T-helper 1 cell (primary cell): ENCODE measurements at regions not wholly inside any gene's neighbourhood (a gene's known extent, or its start where the extent isn't known, plus 50 kb on each side); places are given as distances from the start of the nearest gene placed in this dataset.
"Not testable (repeated sequence)": the region's sequence is repeated elsewhere in the genome, so short reads cannot be mapped to it uniquely, and the experiment has no call there.

Experiments used
- DNase-seq, 5 donors: peaks; one replicate each; pipeline ENCODE4 v3.0.0-alpha.2; 2012 to 2020

GRCh38 chr1:221541296-221541695 lies 200.6 kb downstream of the DUSP10 start:
- DNase-seq, result no peak

GRCh38 chr1:221543529-221544120 lies 198.3 kb downstream of the DUSP10 start:
- no peak for DNase-seq

- DNase-seq, result no peak
Measured at GRCh38 chr1:221548942-221549341, 192.9 kb downstream of the DUSP10 start.

DNA sequence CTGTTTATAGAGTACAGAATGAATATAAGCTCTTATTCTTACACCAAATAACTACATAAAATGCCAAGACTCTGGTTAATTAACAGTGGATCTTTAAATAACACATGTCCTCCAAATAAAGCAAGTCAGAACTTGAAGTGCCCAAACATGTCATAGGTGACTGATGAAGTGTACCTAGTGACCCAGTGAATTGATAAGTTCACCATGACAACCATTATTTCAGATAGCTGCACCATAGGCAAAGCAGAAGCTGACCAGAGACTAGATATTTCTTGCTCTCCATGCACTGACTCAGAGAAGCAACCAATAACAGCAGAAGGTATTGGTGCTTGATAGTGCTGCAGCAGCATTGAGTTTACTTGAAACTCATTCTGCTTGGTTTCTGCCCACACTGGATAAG lies 192.1 kb downstream of the DUSP10 start:
- DNase-seq, result no peak

DNA sequence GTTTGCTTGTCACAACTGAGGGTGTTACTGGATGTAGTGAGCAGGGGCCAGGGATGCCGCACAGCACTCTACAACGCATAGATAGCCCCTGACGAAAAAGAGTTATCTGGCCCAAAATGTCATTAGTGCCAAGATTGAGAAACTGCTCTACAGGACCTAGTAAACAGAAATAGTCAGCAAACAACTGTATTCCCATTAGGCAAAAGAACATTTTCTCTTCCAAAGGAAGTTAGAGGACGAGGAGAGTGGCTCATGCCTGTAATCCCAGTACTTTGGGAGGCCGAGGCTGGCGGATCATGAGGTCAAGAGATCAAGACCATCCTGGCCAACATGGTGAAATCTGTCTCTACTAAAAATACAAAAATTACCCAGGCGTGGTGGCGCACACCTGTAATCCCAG lies 189.1 kb downstream of the DUSP10 start:
- DNase-seq, result not testable (repeated sequence)

- no peak for DNase-seq
Measured at GRCh38 chr1:221555689-221556433, 186.0 kb downstream of the DUSP10 start.

DNA sequence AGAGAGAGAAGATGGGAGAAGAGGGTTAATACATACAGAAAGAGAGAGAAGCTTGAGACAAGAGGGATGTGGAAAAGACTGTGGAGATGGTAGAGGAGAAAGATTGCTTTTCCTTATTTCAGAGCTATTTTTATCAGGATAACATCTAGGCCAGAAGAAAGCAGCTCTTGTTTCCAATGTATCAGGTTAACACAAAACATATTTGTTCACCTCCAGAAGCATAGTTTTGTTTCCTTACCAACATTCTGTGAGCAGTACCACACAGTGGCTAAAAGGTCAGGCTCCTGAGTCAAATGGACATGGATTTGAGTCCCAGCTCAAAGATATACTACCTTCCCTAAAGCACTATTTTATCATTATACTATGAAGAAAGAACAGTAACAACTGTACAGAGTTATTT lies 185.5 kb downstream of the DUSP10 start:
- DNase-seq, result no peak

- DNase-seq, result no peak
Measured at GRCh38 chr1:221557013-221557412, 184.9 kb downstream of the DUSP10 start.

DNA sequence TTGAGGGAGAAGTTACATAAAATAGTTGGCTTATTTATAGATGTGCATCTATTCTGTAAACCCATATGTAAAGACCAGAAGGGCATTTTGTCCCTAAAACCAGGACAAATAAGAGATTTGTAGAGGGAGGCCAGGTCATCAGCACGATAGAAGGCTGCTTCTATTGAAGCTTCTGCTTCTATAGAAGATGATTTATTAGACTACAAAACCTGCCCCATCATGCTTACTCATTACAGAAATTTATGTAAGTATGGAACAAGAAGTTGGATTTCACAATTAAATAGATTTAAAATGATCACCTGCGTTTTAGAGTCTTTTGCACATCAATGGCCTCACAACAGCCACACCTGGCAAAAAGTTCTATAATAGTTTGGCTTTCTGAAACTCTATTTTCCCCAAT lies 183.5 kb downstream of the DUSP10 start:
- DNase-seq, result no peak

GRCh38 chr1:221559911-221560310 lies 182.0 kb downstream of the DUSP10 start:
- DNase-seq, result no peak

GRCh38 chr1:221562542-221563475 lies 179.1 kb downstream of the DUSP10 start:
- DNase-seq, result no peak

- DNase-seq, result no peak
Measured at GRCh38 chr1:221563476-221563921, 178.4 kb downstream of the DUSP10 start.

DNA sequence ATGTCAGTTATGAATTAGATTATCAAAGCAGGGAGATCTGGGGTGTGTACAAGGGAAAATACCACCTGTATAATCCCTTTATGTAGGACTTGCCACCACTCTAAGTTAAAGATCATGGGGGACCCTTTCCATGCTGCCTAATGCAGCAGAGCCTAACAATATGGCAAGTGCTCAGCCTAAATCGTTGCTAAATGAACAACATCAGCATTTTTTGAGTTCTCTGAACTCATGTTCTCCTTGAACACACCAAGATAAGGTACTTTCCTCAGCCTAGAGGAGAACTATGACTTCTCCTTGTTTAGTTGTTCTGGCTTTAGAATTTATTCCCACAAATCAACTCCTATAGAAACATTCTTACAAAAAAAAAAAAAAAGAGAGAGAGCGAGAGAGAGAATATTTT lies 177.0 kb downstream of the DUSP10 start:
- DNase-seq, result no peak

DNA sequence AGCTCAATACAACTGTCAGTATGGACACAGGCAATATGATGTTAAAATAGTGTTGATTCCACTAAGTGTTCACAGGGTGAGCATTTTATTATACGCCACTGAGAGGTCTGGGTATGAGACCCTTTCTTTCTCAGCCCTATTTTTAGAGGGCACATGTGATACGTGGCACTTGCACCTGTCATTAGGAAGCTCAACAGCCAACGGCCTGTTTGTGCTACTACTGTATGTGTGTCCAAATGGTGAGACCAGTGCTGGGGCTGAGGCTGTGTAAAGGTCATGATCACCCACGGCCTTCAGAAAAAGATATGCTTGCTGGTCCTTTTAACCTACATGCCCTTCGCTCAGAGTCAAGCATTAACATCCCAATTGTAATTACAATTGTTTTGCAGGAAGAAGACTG lies 176.2 kb downstream of the DUSP10 start:
- no peak for DNase-seq

DNA sequence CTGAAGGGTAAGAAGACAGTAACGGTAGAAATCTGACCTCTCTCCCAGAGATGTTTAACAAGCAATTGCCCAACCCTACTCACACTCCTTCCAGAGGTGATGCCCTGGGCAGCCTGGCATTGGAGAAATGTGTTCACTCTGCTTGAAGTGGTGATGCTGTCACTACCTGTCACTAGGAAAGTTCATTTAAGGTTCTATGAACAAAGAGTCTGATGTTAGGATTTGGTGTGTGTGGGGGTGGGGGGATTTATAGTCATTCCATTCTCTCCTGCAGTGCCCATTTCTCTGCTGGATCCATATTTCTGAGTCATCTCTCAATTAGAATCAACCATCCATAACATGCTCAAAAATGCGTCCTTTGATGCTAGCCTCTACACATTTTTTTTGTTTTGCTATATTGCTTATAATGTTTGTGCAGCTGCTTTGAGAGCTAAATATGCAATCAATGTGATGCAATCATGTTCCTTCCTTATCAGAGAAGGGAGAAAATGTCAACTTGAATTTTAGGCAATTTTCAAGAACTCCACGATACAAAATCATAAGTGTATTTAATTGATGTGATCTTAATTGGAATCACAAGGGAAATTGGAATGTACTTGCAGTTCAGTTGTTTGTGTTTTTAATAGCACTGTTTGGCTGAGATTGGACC lies 173.9 kb downstream of the DUSP10 start:
- no peak for DNase-seq

DNA sequence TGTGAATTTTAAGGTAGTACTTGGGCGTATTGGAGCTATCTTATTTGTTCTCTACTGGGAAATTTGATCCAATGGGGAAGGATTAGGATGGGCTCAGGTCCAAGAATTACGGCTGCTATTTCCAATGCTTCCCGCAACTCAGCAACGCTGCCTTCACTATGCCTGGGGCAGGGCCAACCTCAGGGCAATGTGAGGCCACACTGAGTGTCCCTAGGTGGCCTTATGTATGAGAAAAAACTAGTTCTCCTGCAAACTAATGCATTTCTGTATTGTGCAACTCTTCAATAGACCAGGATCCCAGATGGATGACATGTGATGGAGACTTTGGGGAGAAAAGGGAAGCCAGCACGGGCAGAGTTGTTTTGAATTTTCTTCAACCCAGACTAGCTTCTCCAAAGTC lies 168.1 kb downstream of the DUSP10 start:
- no peak for DNase-seq

GRCh38 chr1:221574529-221574928 lies 167.4 kb downstream of the DUSP10 start:
- no peak for DNase-seq

- no peak for DNase-seq
Measured at GRCh38 chr1:221575605-221576004, 166.3 kb downstream of the DUSP10 start.

- DNase-seq, result no peak
Measured at GRCh38 chr1:221576268-221576667, 165.6 kb downstream of the DUSP10 start.

DNA sequence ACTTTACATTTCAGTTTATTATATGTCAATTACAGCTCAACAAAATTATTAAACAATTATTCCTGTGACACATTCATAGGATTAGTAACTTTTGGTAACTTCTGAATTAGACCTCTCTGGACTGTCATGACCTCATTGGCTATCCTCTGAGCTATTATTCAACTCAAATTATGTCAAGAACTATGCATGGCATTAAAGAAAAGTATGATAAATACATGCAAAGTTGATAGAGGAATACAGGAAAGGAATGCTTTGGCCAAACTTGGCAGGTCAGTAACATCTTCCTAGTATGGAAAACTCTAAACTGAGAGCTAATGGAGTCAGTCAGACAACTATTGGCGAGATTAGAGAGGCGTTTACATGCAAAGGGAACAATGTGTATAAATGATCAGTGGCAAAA lies 158.4 kb downstream of the DUSP10 start:
- DNase-seq, result no peak

- not testable (repeated sequence) for DNase-seq
Measured at GRCh38 chr1:221587013-221587412, 154.9 kb downstream of the DUSP10 start.

DNA sequence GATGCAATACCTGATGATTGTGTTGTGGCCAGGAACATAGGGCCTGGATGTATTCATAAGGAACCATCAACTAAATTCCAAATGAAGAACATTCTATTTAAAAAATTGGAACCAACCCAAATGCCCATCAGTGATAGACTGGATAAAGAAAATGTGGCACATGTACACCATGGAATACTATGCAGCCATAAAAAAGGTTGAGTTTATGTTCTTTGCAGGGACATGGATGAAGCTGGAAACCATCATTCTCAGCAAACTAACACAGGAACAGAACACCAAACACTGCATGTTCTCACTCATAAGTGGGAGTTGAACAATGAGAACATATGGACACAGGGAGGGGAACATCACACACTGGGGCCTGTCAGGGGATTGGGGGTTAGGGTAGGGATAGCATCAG lies 150.6 kb downstream of the DUSP10 start:
- not testable (repeated sequence) for DNase-seq

- DNase-seq, result no peak
Measured at GRCh38 chr1:221594576-221594975, 147.3 kb downstream of the DUSP10 start.
